Fibroblast of lung (primary cell): ENCODE measurements at regions not wholly inside any gene's neighbourhood (a gene's known extent, or its start where the extent isn't known, plus 50 kb on each side); places are given as distances from the start of the nearest gene placed in this dataset.

ENCODE experiments used
- DNase-seq, 2 donors: peaks; one replicate each; pipeline versions ENCODE4 v3.0.0 to v3.0.0-alpha.2; 2010; ENCODE audit warnings: low read depth in 2 of 2
- H2AFZ ChIP-seq: 2 replicates; pipeline ENCODE4 v1.5.1; 2012; ENCODE audit warnings: low read length, control low read depth, inconsistent platforms
- H3K27ac ChIP-seq: 2 replicates; pipeline ENCODE4 v1.5.1; 2011; ENCODE audit warnings: low read length, control low read depth; ENCODE audit not compliant: insufficient read depth
- H3K27me3 ChIP-seq: 2 replicates; pipeline ENCODE4 v1.5.1; 2011; ENCODE audit warnings: mild to moderate bottlenecking, low read length; ENCODE audit not compliant: control insufficient read depth, insufficient read depth
- H3K36me3 ChIP-seq: 2 replicates; pipeline ENCODE4 v1.5.1; 2011; ENCODE audit warnings: low read length; ENCODE audit not compliant: control insufficient read depth, insufficient read depth
- H3K4me1 ChIP-seq: 2 replicates; pipeline ENCODE4 v1.5.1; 2011; ENCODE audit warnings: low read length; ENCODE audit not compliant: control insufficient read depth, insufficient read depth; ENCODE audit errors: extremely low read depth
- H3K4me2 ChIP-seq: 2 replicates; pipeline ENCODE4 v1.5.1; 2011; ENCODE audit warnings: low read length, control low read depth; ENCODE audit not compliant: insufficient read depth; ENCODE audit errors: extremely low read depth
- H3K4me3 ChIP-seq, 4 experiments: fragments of 200-600 bp in 1 of 4; sonication (generic) in 1 of 4; replicated peaks in 1 of 4; 2 replicates each; pipeline ENCODE4 v1.5.1; 2011 to 2016; ENCODE audit warnings: low read length in 4 of 4, low read depth in 3 of 4, mild to moderate bottlenecking in 3 of 4, control low read depth in 2 of 4, inconsistent platforms in 1 of 4, mixed read lengths in 1 of 4; ENCODE audit not compliant: insufficient read depth in 1 of 4; ENCODE audit errors: control extremely low read depth in 1 of 4
- H3K79me2 ChIP-seq: 2 replicates; pipeline ENCODE4 v1.5.1; 2012; ENCODE audit warnings: mild to moderate bottlenecking, low read length, inconsistent platforms; ENCODE audit not compliant: control insufficient read depth, insufficient read depth
- H3K9ac ChIP-seq: 2 replicates; pipeline ENCODE4 v1.5.1; 2011; ENCODE audit warnings: mild to moderate bottlenecking, low read length, control low read depth; ENCODE audit not compliant: insufficient read depth
- H3K9me3 ChIP-seq: 2 replicates; pipeline ENCODE4 v1.5.1; 2012; ENCODE audit warnings: low read depth, low read length; ENCODE audit not compliant: control insufficient read depth, insufficient read depth
- H4K20me1 ChIP-seq: 2 replicates; pipeline ENCODE4 v1.5.1; 2011; ENCODE audit warnings: low read length; ENCODE audit not compliant: control insufficient read depth, insufficient read depth; ENCODE audit errors: extremely low read depth
- CTCF ChIP-seq, 2 donors: IDR thresholded peaks in 1 of 2; conservative IDR thresholded peaks in 1 of 2; 1 replicate in 1 of 2; 2 replicates in 1 of 2; pipeline ENCODE4 v1.5.1; 2011 to 2012; ENCODE audit warnings: low read length in 2 of 2, control low read depth in 1 of 2, inconsistent platforms in 1 of 2, low read depth in 1 of 2, mild to moderate bottlenecking in 1 of 2
- EZH2 ChIP-seq: IDR thresholded peaks from 2 replicates; pipeline ENCODE4 v1.5.1; 2012; ENCODE audit warnings: low read length, control low read depth, mild to moderate bottlenecking; ENCODE audit errors: missing control alignments

- Histone ChIP-seq H3K4me1 (no peaks in the 10 kb centered on the region), H3K27ac (no peak overlapping the region), H2AFZ (no peak overlapping the region), H3K4me3 (no peak overlapping the region), H3K9ac (no peak overlapping the region), H4K20me1 (no peaks in the 10 kb centered on the region), H3K79me2 (no peaks in the 10 kb centered on the region), H3K36me3 (no peaks in the 10 kb centered on the region), H3K9me3 (no peaks in the 10 kb centered on the region), H3K27me3 (no peaks in the 10 kb centered on the region), H3K4me2 (no peak overlapping the region)
- peak in 1 of 2 donors; percentile 54 for DNase-seq
- TF ChIP-seq CTCF (conservative IDR thresholded peaks at IDR 0.05 in 1 of 2, IDR thresholded peaks at IDR 0.05 in 1 of 2; ENCODE audit: low read depth in 1 of 2, low read length in 2 of 2): no peak
- TF ChIP-seq EZH2: no peak
Measured at GRCh38 chr2:5594249-5594695, 97.9 kb upstream of the SOX11 start.

GRCh38 chr2:5596868-5597267, 95.3 kb upstream of the SOX11 start:
- H3K4me3 ChIP-seq: no peak overlapping the region
- H3K36me3 ChIP-seq: no peaks in the 10 kb centered on the region
- H3K4me1 ChIP-seq: no peaks in the 10 kb centered on the region
- DNase-seq: no peak
- no peaks in the 10 kb centered on the region for H4K20me1 ChIP-seq
- no peak overlapping the region for H3K9ac ChIP-seq
- H3K27me3 ChIP-seq: no peaks in the 10 kb centered on the region
- H3K4me2 ChIP-seq: no peak overlapping the region
- H3K27ac ChIP-seq: no peak overlapping the region
- no peak overlapping the region for H2AFZ ChIP-seq
- no peaks in the 10 kb centered on the region for H3K9me3 ChIP-seq
- TF ChIP-seq CTCF (conservative IDR thresholded peaks at IDR 0.05 in 1 of 2, IDR thresholded peaks at IDR 0.05 in 1 of 2; ENCODE audit: low read depth in 1 of 2, low read length in 2 of 2): no peak
- TF ChIP-seq EZH2: no peak
- H3K79me2 ChIP-seq: no peaks in the 10 kb centered on the region

- H2AFZ ChIP-seq: no peak overlapping the region
- H4K20me1 ChIP-seq: no peaks in the 10 kb centered on the region
- no peaks in the 10 kb centered on the region for H3K4me1 ChIP-seq
- H3K9ac ChIP-seq: no peak overlapping the region
- H3K27me3 ChIP-seq: no peaks in the 10 kb centered on the region
- no peaks in the 10 kb centered on the region for H3K79me2 ChIP-seq
- no peak overlapping the region for H3K4me3 ChIP-seq
- TF ChIP-seq CTCF (conservative IDR thresholded peaks at IDR 0.05 in 1 of 2, IDR thresholded peaks at IDR 0.05 in 1 of 2; ENCODE audit: low read depth in 1 of 2, low read length in 2 of 2): no peak
- no peak for TF ChIP-seq EZH2
- no peaks in the 10 kb centered on the region for H3K9me3 ChIP-seq
- H3K27ac ChIP-seq: no peak overlapping the region
- H3K4me2 ChIP-seq: no peak overlapping the region
- peak in 1 of 2 donors; percentile 20 for DNase-seq
- H3K36me3 ChIP-seq: no peaks in the 10 kb centered on the region
Measured at GRCh38 chr2:5598156-5598555, 94.0 kb upstream of the SOX11 start.
